Breast epithelium (tissue), 4 donors: ENCODE measurements at regions not wholly inside any gene's neighbourhood (a gene's known extent, or its start where the extent isn't known, plus 50 kb on each side); places are given as distances from the start of the nearest gene placed in this dataset.

ENCODE experiments used
- DNase-seq, 2 donors: peaks; one replicate each; pipeline ENCODE4 v3.0.0-alpha.2; 2019; ENCODE audit warnings: low spot score in 2 of 2
- H3K27ac ChIP-seq, 2 donors: fragments of 200-600 bp; sonication (generic) in 1 of 2; one replicate each; pipeline ENCODE4 v1.5.1; 2016 to 2019; ENCODE audit warnings: mild to moderate bottlenecking in 1 of 2
- H3K27me3 ChIP-seq, 2 donors: fragments of 200-600 bp; sonication (generic) in 1 of 2; one replicate each; pipeline versions ENCODE4 v1.5.1 to v1.6.0; 2017 to 2019; ENCODE audit warnings: control low read depth in 1 of 2, mild to moderate bottlenecking in 1 of 2
- H3K36me3 ChIP-seq: fragments of 200-600 bp; one replicate; pipeline ENCODE4 v1.5.1; 2019
- H3K4me1 ChIP-seq, 2 donors: fragments of 200-600 bp; sonication (generic); one replicate each; pipeline ENCODE4 v1.5.1; 2016 to 2019; ENCODE audit warnings: control low read depth in 1 of 2
- H3K4me3 ChIP-seq, 3 donors: fragments of 200-600 bp; sonication (generic); 1 replicate in 2 of 3; 2 replicates in 1 of 3; pipeline ENCODE4 v1.5.1; 2016 to 2019; ENCODE audit warnings: mild to moderate bottlenecking in 3 of 3, moderate library complexity in 2 of 3
- H3K9me3 ChIP-seq, 2 donors: fragments of 200-600 bp; sonication (generic) in 1 of 2; one replicate each; pipeline ENCODE4 v1.5.1; 2016 to 2019; ENCODE audit warnings: control low read depth in 1 of 2
- CTCF ChIP-seq, 3 donors: fragments of 450-650 bp; IDR thresholded peaks; one replicate each; pipeline ENCODE4 v1.5.1; 2016 to 2017; ENCODE audit warnings: antibody characterized with exemption in 3 of 3, mild to moderate bottlenecking in 3 of 3, moderate library complexity in 3 of 3
- POLR2A ChIP-seq: fragments of 450-650 bp; IDR thresholded peaks from one replicate; pipeline ENCODE4 v1.6.1; 2016; ENCODE audit warnings: antibody characterized with exemption, mild to moderate bottlenecking, moderate library complexity
- POLR2AphosphoS5 ChIP-seq, 3 donors: sonication (generic); formaldehyde crosslinking; IDR thresholded peaks; one replicate each; pipeline ENCODE4 v1.6.1; 2017; ENCODE audit warnings: antibody characterized with exemption in 3 of 3
- intact Hi-C: fragments of 100-400 bp; cut with DNase I; formaldehyde crosslinking; loops from one replicate; pipeline ENCODE4 v1.15.1; 2023; ENCODE audit warnings: low total_unique reads

- Histone ChIP-seq H3K4me3 (peak overlapping the region in 2 of 3 donors; percentile 63 to 72), H3K4me1 (peaks cover 0 to 14% of the 10 kb centered on the region in 2 donors), H3K9me3 (no peaks in the 10 kb centered on the region), H3K36me3 (no peaks in the 10 kb centered on the region), H3K27ac (peak overlapping the region; percentile 88 to 94), H3K27me3 (no peaks in the 10 kb centered on the region)
- no peak for DNase-seq
- no peak for TF ChIP-seq POLR2AphosphoS5 (IDR thresholded peaks at IDR 0.05)
- no peak for TF ChIP-seq CTCF (IDR thresholded peaks at IDR 0.05)
- TF ChIP-seq POLR2A = no peak
- intact Hi-C loops = no loop called here
Measured at GRCh38 chr16:79769270-79769927, 168.9 kb upstream of the MAF start.

- no peaks in the 10 kb centered on the region for H3K36me3 ChIP-seq
- intact Hi-C loops = no loop called here
- peak overlapping the region; percentile 88 to 94 for H3K27ac ChIP-seq
- peak overlapping the region; percentile 8 to 58 (median 44) for H3K4me3 ChIP-seq
- H3K27me3 ChIP-seq = no peaks in the 10 kb centered on the region
- no peak for DNase-seq
- no peaks in the 10 kb centered on the region for H3K9me3 ChIP-seq
- no peak for TF ChIP-seq POLR2A
- H3K4me1 ChIP-seq = peaks cover 0 to 14% of the 10 kb centered on the region in 2 donors
Measured at GRCh38 chr16:79768276-79768970, 167.9 kb upstream of the MAF start.

- no peak for DNase-seq
- Histone ChIP-seq H3K4me3 (peak overlapping the region; percentile 8 to 58 (median 44)), H3K4me1 (peaks cover 0 to 14% of the 10 kb centered on the region in 2 donors), H3K27ac (peak overlapping the region; percentile 88 to 94), H3K9me3 (no peaks in the 10 kb centered on the region), H3K36me3 (no peaks in the 10 kb centered on the region), H3K27me3 (no peaks in the 10 kb centered on the region)
- peak in 1 of 3 donors; percentile 10 for TF ChIP-seq CTCF (IDR thresholded peaks at IDR 0.05)
- TF ChIP-seq POLR2AphosphoS5 (IDR thresholded peaks at IDR 0.05) = no peak
- intact Hi-C loops = no loop called here
Measured at GRCh38 chr16:79767421-79768275, 167.1 kb upstream of the MAF start.

GRCh38 chr16:79765901-79766394 lies 165.4 kb upstream of the MAF start:
- Histone ChIP-seq H3K4me1 (peaks cover 0 to 10% of the 10 kb centered on the region in 2 donors), H3K9me3 (no peaks in the 10 kb centered on the region), H3K27me3 (no peaks in the 10 kb centered on the region), H3K36me3 (no peaks in the 10 kb centered on the region), H3K4me3 (no peak overlapping the region), H3K27ac (peak overlapping the region in 1 of 2 donors; percentile 30)
- no peak for DNase-seq
- intact Hi-C loops = no loop called here
- TF ChIP-seq CTCF (IDR thresholded peaks at IDR 0.05) (no peak), POLR2A (no peak), POLR2AphosphoS5 (IDR thresholded peaks at IDR 0.05) (no peak)

- no peaks in the 10 kb centered on the region for H3K36me3 ChIP-seq
- no peak overlapping the region for H3K4me3 ChIP-seq
- H3K27ac ChIP-seq = no peak overlapping the region
- peaks cover 0 to 8% of the 10 kb centered on the region in 2 donors for H3K4me1 ChIP-seq
- intact Hi-C loops = no loop called here
- H3K9me3 ChIP-seq = no peaks in the 10 kb centered on the region
- TF ChIP-seq POLR2A (no peak), POLR2AphosphoS5 (IDR thresholded peaks at IDR 0.05) (no peak), CTCF (IDR thresholded peaks at IDR 0.05) (no peak)
- H3K27me3 ChIP-seq = no peaks in the 10 kb centered on the region
- no peak for DNase-seq
Measured at GRCh38 chr16:79765431-79765830, 164.9 kb upstream of the MAF start.
